GM21515 (cell line): ENCODE measurements at regions not wholly inside any gene's neighbourhood (a gene's known extent, or its start where the extent isn't known, plus 50 kb on each side); places are given as distances from the start of the nearest gene placed in this dataset.
"Not testable (repeated sequence)": the region's sequence is repeated elsewhere in the genome, so short reads cannot be mapped to it uniquely, and the experiment has no call there.

Source experiments
- ATAC-seq: cut with Tn5 transposase; IDR thresholded peaks from one replicate; pipeline ENCODE4 v1.9.1; 2021; ENCODE audit not compliant: unreplicated experiment

GRCh38 chr13:31605076-31605860, 134.1 kb upstream of the RXFP2 start:
- no peak for ATAC-seq

DNA sequence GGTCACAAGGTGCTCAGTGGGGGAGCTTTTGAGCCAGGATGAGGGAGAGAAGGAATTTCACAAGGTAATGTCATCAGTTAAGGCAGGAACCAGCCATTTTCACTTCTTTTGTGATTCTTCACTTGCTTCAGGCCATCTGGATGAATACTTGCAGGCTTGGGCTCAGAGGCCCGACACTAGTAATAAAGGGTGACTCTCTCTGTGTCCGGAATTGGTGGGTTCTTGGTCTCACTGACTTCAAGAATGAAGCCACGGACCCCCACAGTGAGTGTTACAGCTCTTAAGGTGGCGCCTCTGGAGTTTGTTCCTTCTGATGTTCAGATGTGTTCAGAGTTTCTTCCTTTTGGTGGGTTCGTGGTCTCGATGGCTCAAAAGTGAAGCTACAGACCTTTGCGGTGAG, 131.8 kb upstream of the RXFP2 start:
- ATAC-seq: not testable (repeated sequence)

GRCh38 chr13:31608780-31609179, 130.5 kb upstream of the RXFP2 start:
- ATAC-seq: not testable (repeated sequence)

DNA sequence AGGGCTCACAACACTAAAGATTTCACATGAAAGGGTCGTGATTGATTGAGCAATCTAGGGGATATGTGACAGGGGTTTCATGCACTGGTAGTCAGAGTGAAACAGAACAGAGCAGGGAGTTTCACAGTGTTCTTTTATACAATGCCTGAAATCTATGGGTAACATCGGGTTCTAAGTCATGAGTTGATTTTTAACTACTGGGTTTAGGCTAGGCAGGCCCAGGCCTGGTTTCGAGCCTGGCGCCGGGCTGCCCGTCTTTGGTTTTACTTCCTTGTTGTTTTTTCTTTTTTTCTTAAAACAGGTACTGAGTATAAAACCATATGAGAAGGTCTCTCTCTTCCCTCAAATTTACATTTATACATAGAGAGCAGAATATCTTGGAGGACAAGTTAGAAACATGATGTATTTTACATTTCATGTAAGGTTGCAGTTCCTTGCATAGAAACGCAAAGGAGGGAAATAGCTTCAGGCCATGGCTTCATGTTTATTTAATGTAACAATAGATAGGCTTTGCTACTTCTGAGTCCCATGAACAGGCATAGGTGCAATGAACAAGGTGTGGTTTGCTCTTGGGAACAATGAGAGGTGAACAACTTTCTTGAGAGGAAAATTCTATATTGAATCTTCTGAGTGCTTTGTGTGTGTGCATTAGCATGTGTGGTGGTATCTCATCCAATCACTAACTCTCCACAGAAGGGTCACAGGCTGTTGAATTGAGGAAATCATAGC, 128.9 kb upstream of the RXFP2 start:
- no peak for ATAC-seq

DNA sequence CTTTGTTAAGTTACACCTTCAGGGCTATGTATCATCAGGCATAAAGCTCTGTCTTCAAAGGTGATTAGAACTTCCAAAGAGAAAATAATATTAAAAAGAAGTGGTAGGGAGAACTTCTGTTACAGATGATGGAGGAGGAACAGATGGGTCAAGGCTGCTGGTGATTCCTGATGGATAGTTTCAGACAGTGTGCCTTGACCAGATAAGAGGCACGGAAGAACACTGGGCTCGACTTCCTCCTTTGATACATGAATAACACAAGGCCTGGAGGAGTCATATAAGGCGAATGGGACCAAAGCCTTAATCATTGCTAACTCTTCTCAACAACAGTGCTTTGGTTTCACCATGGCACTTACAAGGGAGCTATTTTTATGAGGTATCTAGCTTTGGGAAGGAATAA, 128.1 kb upstream of the RXFP2 start:
- ATAC-seq: no peak

GRCh38 chr13:31614073-31614472, 125.3 kb upstream of the RXFP2 start:
- no peak for ATAC-seq

- ATAC-seq: no peak
These were observed 124.6 kb upstream of the RXFP2 start for GRCh38 chr13:31614704-31615103.

- no peak for ATAC-seq
These were observed 114.2 kb upstream of the RXFP2 start for GRCh38 chr13:31625115-31625514.

GRCh38 chr13:31627097-31627845, 112.1 kb upstream of the RXFP2 start:
- no peak for ATAC-seq

DNA sequence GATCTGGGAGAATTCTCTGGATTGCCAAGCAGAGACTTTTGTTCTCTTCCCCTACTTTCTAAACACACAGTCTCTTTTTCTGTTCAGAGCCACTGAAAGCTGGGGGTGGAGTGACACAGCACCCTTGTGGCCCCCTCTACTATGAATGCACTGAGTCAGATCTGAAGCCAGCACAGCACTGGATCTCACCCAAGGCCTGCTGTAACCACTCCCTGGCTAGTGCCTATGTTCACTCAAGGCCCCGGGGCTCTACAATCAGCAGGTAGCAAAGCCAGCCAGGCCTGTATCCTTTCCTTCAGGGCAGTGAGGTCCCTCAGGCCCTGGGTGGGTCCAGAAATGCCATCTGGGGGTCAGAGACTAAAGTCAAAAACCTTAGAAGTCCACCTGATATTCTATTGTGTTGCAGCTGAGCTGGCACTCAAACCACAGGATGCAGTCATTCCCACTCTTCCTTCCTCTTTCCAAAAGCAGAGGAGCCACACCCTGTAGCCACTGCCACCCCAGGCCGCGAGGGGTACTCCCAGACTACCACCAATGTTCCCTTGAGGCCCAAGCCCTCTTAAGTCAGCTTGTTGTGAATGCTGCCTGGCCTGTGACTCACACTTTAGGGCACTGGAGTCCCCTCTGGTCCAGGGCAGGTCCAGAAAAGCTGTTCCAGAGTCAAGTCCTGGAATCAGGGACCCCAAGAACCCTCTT, 110.1 kb upstream of the RXFP2 start:
- ATAC-seq: no peak

DNA sequence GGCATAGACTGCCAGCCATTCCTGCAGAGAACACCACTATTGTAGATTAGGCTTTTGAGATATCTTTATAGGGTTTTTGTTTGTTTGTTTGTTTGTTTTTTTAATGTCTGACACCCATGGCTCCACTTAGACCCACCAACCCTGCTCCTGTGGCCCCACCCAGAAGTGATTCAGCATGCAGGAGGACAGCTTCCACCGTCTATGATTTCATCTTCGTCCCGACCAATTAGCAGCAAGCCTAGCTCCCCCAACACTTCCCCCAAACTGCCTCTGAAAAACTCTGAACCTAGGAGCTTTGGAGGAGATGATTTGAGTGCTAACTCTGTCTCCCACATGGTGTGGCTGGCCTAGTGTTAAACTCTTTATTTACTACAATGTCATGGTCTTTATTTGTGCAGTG, 108.3 kb upstream of the RXFP2 start:
- ATAC-seq: no peak

DNA sequence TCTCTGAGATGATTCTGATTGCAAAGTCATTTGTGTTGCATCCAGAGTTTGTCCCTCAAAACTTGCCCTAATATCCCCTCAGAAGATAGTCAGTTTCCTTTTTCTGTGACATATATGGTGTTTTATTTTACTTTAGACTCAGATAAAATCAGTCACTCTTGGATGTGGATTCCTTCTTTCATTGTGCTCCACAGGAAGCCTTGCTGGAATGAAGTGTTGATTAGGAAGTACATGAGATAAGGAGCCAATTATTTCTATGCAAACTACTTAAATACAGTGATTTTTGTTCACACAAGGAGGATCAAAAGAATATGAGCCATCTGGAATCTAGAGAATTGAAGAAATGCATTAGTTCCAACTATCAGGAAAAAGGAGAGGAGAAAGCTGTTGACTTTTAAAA, 107.6 kb upstream of the RXFP2 start:
- ATAC-seq: no peak

DNA sequence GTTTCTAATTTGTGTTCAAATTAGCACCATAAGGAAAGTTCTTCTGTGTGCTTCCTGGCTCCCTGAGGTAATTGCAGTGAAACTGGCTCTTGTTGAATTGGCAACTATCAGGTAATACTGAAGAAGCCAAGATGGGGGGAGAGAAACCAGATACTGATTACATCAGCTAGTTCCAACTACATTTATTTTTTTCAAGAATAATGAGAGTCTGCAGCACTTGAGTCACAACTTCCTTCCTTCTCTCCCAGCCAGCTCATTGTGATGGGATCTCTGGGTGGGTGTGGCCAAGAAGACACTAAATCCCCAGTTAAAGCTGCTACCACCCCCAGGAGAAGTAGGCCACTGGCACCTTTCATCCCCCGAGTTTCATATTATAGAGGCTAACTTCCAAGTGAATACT, 100.7 kb upstream of the RXFP2 start:
- ATAC-seq: no peak

GRCh38 chr13:31639443-31640163, 99.7 kb upstream of the RXFP2 start:
- ATAC-seq: no peak

DNA sequence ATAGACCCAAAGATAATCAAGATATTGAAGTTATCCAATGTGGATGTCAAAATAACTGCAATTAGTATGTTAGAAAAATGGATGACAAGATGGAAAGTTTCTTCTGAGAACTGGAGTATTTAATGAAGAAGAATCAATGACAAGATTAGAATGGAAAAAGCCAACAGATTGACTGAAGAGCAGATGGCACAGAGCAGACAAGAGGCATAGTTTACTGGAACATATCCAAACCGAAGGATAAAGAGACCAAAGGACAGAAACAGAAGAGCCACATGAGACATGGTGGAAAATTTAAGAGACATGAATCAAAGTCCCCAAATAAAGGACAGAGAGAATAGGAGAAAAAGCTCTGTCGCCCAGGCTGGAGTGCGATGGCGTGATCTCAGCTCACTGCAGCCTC, 89.6 kb upstream of the RXFP2 start:
- no peak for ATAC-seq

GRCh38 chr13:31653730-31654129, 85.6 kb upstream of the RXFP2 start:
- ATAC-seq: no peak

DNA sequence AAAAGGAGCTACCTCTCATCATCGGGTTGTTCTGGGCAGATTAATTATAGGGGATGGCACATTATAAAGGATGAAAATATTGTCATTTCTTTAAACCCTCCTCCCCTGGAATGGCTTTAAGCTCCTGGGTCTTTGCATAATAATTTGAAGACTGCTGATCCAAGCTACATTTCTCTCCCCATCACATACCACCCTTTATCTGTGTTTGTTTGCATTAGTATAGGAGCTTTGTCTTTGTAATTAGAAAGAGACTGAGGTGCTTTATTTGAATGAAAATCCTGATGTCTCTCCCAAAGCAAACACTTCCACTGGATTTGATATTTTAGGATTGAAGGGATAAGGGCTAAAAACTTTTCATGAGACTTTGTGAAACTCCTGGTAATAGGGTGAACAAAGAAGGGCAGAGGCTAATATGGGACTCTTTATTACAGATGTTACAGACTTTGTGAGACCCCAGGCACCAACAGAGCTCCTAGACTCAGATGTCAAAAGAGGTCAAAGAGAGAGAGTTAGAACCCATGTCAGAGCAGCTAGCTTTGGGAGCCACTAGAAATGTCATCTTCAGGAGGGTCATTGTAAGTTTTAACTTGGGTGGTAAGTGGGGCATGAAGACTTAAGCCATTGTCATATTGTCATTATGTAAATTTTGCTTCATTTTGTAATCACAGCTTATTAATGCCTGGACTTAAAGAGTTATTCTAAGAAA, 75.3 kb upstream of the RXFP2 start:
- ATAC-seq: no peak

DNA sequence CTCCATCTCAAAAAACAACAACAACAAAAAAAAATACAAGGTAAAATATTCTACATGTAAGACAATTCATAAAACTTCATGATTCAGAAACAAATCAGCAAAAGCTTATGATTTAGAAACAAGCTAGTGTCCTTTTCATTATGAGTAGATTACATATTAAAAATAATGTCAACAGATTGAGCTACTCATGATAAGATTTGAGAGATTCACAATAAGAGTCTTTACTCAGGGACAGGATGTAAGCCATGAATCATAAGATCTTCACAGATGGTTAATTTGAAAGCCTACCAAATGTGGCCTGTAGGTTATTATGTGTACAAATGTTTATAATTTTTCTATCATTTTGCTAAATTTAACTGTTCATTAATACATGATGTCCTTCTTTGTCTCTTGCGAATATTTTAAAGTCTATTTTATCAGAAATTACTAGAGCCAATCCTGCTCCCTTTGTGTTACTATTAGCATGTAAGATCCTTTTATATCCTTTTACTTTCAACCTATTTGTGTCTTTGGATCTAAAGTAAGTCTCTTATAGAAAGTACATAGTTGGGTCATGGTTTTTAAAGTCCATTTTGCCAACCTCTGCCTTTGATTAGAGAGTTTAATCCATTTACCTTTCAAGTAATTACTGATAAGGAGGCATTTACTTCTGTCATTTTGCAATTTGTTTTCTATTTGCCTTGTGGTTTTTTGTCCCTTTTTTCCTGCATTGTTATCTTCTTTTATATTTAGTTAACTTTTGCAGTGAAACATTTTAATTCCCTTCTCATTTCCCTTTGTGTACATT, 68.3 kb upstream of the RXFP2 start:
- ATAC-seq: no peak

- ATAC-seq: no peak
These were observed 65.3 kb upstream of the RXFP2 start for GRCh38 chr13:31674051-31674450.
